IMR-90 (cell line): ENCODE measurements at regions not wholly inside any gene's neighbourhood (a gene's known extent, or its start where the extent isn't known, plus 50 kb on each side); places are given as distances from the start of the nearest gene placed in this dataset.
A peak's percentile ranks its signal among the peaks of the same experiment; 100 is the strongest.

ENCODE experiments used
- ATAC-seq: fragments of 200-7000 bp; cut with Tn5 transposase; 2 replicates; pipeline ENCODE4 v1.9.1; 2020; ENCODE audit warnings: low read depth, mild to moderate bottlenecking, moderate library complexity
- BruUV-seq: library from RNA; stranded (reverse); fragments of 400-500 nt; replicated peaks from 2 replicates; lab custom pipeline; 2021; lab: Mats Ljungman, UMichigan
- CTCF ChIA-PET: fragments of 300-600 bp; formaldehyde crosslinking; extraction: SDS; loops from one replicate; lab custom pipeline; 2021; ENCODE audit warnings: antibody characterized with exemption; lab: Yijun Ruan, JAX
- POLR2A ChIA-PET: fragments of 300-600 bp; sonication (Branson Sonifier 250); formaldehyde crosslinking; loops from one replicate; lab custom pipeline; 2022; ENCODE audit warnings: antibody characterized with exemption; ENCODE audit not compliant: unreplicated experiment; lab: Charles Lee
- DNase-seq: peaks from one replicate; pipeline ENCODE4 v3.0.0; 2013
- H2AFZ ChIP-seq: replicated peaks from 2 replicates; pipeline ENCODE3; 2013; ENCODE audit warnings: low read length, mild to moderate bottlenecking; ENCODE audit not compliant: poor library complexity
- H2AK5ac ChIP-seq: 2 replicates; pipeline ENCODE4 v1.6.1; 2013; ENCODE audit warnings: low read depth, low read length, inconsistent platforms
- H2AK9ac ChIP-seq: replicated peaks from 2 replicates; pipeline ENCODE3; 2013; ENCODE audit warnings: mild to moderate bottlenecking, low read depth, low read length, moderate library complexity; ENCODE audit not compliant: poor library complexity
- H2BK120ac ChIP-seq: 2 replicates; pipeline ENCODE4 v1.6.1; 2013; ENCODE audit warnings: low read depth, low read length, inconsistent platforms
- H2BK15ac ChIP-seq: 3 replicates; pipeline ENCODE4 v1.6.1; 2013; ENCODE audit warnings: low read depth, low read length, inconsistent platforms
- H2BK20ac ChIP-seq: 2 replicates; pipeline ENCODE4 v1.6.1; 2013; ENCODE audit warnings: low read depth, mild to moderate bottlenecking, inconsistent platforms, low read length, moderate library complexity
- H2BK5ac ChIP-seq: 2 replicates; pipeline ENCODE4 v1.6.1; 2013; ENCODE audit warnings: mild to moderate bottlenecking, low read depth, low read length, inconsistent platforms; ENCODE audit not compliant: poor library complexity, severe bottlenecking
- H3K14ac ChIP-seq: replicated peaks from 2 replicates; pipeline ENCODE4 v1.6.1; 2013; ENCODE audit warnings: low read depth, low read length, inconsistent platforms
- H3K18ac ChIP-seq: 2 replicates; pipeline ENCODE4 v1.6.1; 2013; ENCODE audit warnings: low read depth, low read length, control low read depth
- H3K23ac ChIP-seq: 2 replicates; pipeline ENCODE4 v1.6.1; 2013; ENCODE audit warnings: low read depth, low read length, inconsistent platforms
- H3K27ac ChIP-seq: 2 replicates; pipeline ENCODE4 v1.5.1; 2013; ENCODE audit warnings: mild to moderate bottlenecking, control low read depth, low read length; ENCODE audit not compliant: insufficient read depth
- H3K27me3 ChIP-seq: 2 replicates; pipeline ENCODE4 v1.6.1; 2013; ENCODE audit warnings: low read length; ENCODE audit not compliant: control insufficient read depth, insufficient read depth
- H3K36me3 ChIP-seq: 2 replicates; pipeline ENCODE4 v1.6.1; 2013; ENCODE audit warnings: low read length, mixed read lengths; ENCODE audit not compliant: control insufficient read depth, insufficient read depth
- H3K4ac ChIP-seq: 2 replicates; pipeline ENCODE4 v1.6.1; 2013; ENCODE audit warnings: low read depth, low read length, inconsistent platforms
- H3K4me1 ChIP-seq: 2 replicates; pipeline ENCODE4 v1.6.1; 2013; ENCODE audit warnings: low read length, mixed read lengths; ENCODE audit not compliant: control insufficient read depth, insufficient read depth
- H3K4me2 ChIP-seq: 2 replicates; pipeline ENCODE4 v1.6.1; 2013; ENCODE audit warnings: low read depth, mild to moderate bottlenecking, control low read depth, low read length, moderate library complexity
- H3K4me3 ChIP-seq: 2 replicates; pipeline ENCODE4 v1.5.1; 2013; ENCODE audit warnings: low read depth, mild to moderate bottlenecking, control low read depth, low read length, moderate library complexity; ENCODE audit not compliant: insufficient read depth
- H3K56ac ChIP-seq: 2 replicates; pipeline ENCODE4 v1.6.1; 2013; ENCODE audit warnings: low read length, inconsistent platforms; ENCODE audit not compliant: insufficient read depth; ENCODE audit errors: extremely low read depth
- H3K79me1 ChIP-seq, 2 experiments: 2 replicates each; pipeline ENCODE4 v1.6.1; 2013; ENCODE audit warnings: low read length in 2 of 2, inconsistent platforms in 1 of 2, low read depth in 1 of 2
- H3K9ac ChIP-seq: 2 replicates; pipeline ENCODE4 v1.6.1; 2013; ENCODE audit warnings: low read depth, low read length, control low read depth
- H3K9me1 ChIP-seq: 2 replicates; pipeline ENCODE4 v1.6.1; 2013; ENCODE audit warnings: low read length, inconsistent platforms; ENCODE audit not compliant: insufficient read depth
- H3K9me3 ChIP-seq: 2 replicates; pipeline ENCODE4 v1.6.1; 2013; ENCODE audit warnings: low read length; ENCODE audit not compliant: control insufficient read depth, insufficient read depth
- H4K20me1 ChIP-seq: 2 replicates; pipeline ENCODE4 v1.6.1; 2013; ENCODE audit warnings: low read length, inconsistent platforms; ENCODE audit not compliant: insufficient read depth
- H4K5ac ChIP-seq: 2 replicates; pipeline ENCODE4 v1.6.1; 2013; ENCODE audit warnings: mild to moderate bottlenecking, low read depth, low read length, control low read depth
- H4K8ac ChIP-seq, 2 experiments: 2 replicates each; pipeline ENCODE4 v1.6.1; 2013; ENCODE audit warnings: low read depth in 2 of 2, low read length in 2 of 2, control low read depth in 1 of 2, inconsistent platforms in 1 of 2
- H4K91ac ChIP-seq: 2 replicates; pipeline ENCODE4 v1.6.1; 2013; ENCODE audit warnings: low read depth, low read length, inconsistent platforms; ENCODE audit not compliant: insufficient read depth
- BHLHE40 ChIP-seq: fragments of 150-350 bp; IDR thresholded peaks from 2 replicates; pipeline ENCODE4 v1.6.1; 2016; ENCODE audit warnings: mild to moderate bottlenecking, low read depth, low read length
- CEBPB ChIP-seq: IDR thresholded peaks from 2 replicates; pipeline ENCODE4 v1.6.1; 2012; ENCODE audit warnings: low read depth, low read length, improper control_type of control experiment
- CHD1 ChIP-seq: IDR thresholded peaks from 2 replicates; pipeline ENCODE4 v1.6.1; 2012; ENCODE audit warnings: low read depth, low read length, improper control_type of control experiment
- CTCF ChIP-seq: conservative IDR thresholded peaks from 2 replicates; pipeline ENCODE4 v1.5.1; 2012; ENCODE audit warnings: mild to moderate bottlenecking, low read depth, low read length, improper control_type of control experiment
- ELK1 ChIP-seq: fragments of 150-350 bp; IDR thresholded peaks from 2 replicates; pipeline ENCODE4 v1.6.1; 2016; ENCODE audit warnings: low read depth, mild to moderate bottlenecking, low read length, moderate library complexity, borderline replicate concordance
- FOS ChIP-seq: fragments of 150-350 bp; IDR thresholded peaks from 2 replicates; pipeline ENCODE4 v1.6.1; 2016; ENCODE audit warnings: low read depth, low read length
- MAFK ChIP-seq: IDR thresholded peaks from 2 replicates; pipeline ENCODE4 v1.6.1; 2012; ENCODE audit warnings: low read depth, low read length, improper control_type of control experiment
- MAZ ChIP-seq: IDR thresholded peaks from 2 replicates; pipeline ENCODE4 v1.6.1; 2012; ENCODE audit warnings: low read depth, mild to moderate bottlenecking, low read length, improper control_type of control experiment, moderate library complexity, borderline replicate concordance
- MXI1 ChIP-seq: IDR thresholded peaks from 2 replicates; pipeline ENCODE4 v1.6.1; 2012; ENCODE audit warnings: low read depth, mild to moderate bottlenecking, low read length, moderate library complexity, borderline replicate concordance
- NFE2L2 ChIP-seq: fragments of 150-350 bp; IDR thresholded peaks from 2 replicates; pipeline ENCODE4 v1.6.1; 2016; ENCODE audit warnings: low read depth, mild to moderate bottlenecking, low read length
- POLR2A ChIP-seq: IDR thresholded peaks from 2 replicates; pipeline ENCODE4 v1.6.1; 2012; ENCODE audit warnings: mild to moderate bottlenecking, low read depth, low read length
- RCOR1 ChIP-seq: IDR thresholded peaks from 2 replicates; pipeline ENCODE4 v1.6.1; 2012; ENCODE audit warnings: mild to moderate bottlenecking, low read length, improper control_type of control experiment; ENCODE audit not compliant: insufficient replicate concordance
- RFX5 ChIP-seq: IDR thresholded peaks from 2 replicates; pipeline ENCODE4 v1.8.0; 2012; ENCODE audit warnings: low read depth, mild to moderate bottlenecking, low read length, moderate library complexity
- SMC3 ChIP-seq: fragments of 150-350 bp; IDR thresholded peaks from 2 replicates; pipeline ENCODE4 v1.6.1; 2016; ENCODE audit warnings: low read depth, mild to moderate bottlenecking, antibody characterized with exemption, low read length, moderate library complexity
- USF2 ChIP-seq: fragments of 150-350 bp; IDR thresholded peaks from 2 replicates; pipeline ENCODE4 v1.6.1; 2017; ENCODE audit warnings: mild to moderate bottlenecking, antibody characterized with exemption, low read length, low read depth
- WGBS, 2 experiments: methylation state at CpG; one replicate each; pipeline versions ENCODE4 v1.1.5 to v1.1.7; 2013; ENCODE audit warnings: missing lambda C conversion rate in 2 of 2; ENCODE audit not compliant: insufficient read length in 1 of 2; ENCODE audit errors: extremely low coverage in 2 of 2; 5-methylcytosine and 5-hydroxymethylcytosine counted together
- dilution Hi-C: fragments of 300-500 bp; cut with HindIII; formaldehyde crosslinking; loops from one replicate; pipeline ENCODE4 v1.14.3; 2018; ENCODE audit warnings: low sequenced_read_pairs; ENCODE audit not compliant: unreplicated experiment
- in situ Hi-C: fragments of 300-500 bp; cut with MboI; formaldehyde crosslinking; loops from 3 replicates; pipeline ENCODE4 v1.14.3; 2019; ENCODE audit warnings: low sequenced_read_pairs, inconsistent platforms, mixed read lengths
- intact Hi-C: fragments of 100-400 bp; cut with micrococcal nuclease; formaldehyde crosslinking; loops from 2 replicates; pipeline ENCODE4 v1.10.0; 2022

GRCh38 chr2:120559401-120559800, 176.3 kb upstream of the GLI2 start:
- no peak overlapping the region for H3K4me3 ChIP-seq
- dilution Hi-C loops, result no loop called here
- POLR2A ChIA-PET, result no interaction called here
- peaks cover under 1% of the 10 kb centered on the region; the same call in 1 of the 2 replicates for H3K27me3 ChIP-seq
- no TSS peak for BruUV-seq
- H3K4me1 ChIP-seq, result peaks cover 33% of the 10 kb centered on the region
- H3K14ac ChIP-seq, result peak overlapping the region; percentile 56; the same call in 1 of the 2 replicates
- H3K18ac ChIP-seq, result peak overlapping the region; percentile 97
- H3K79me1 ChIP-seq, result no peaks in the 10 kb centered on the region
- peak overlapping the region; percentile 95 for H2BK20ac ChIP-seq
- ATAC-seq, result peak; percentile 96
- peak; percentile 100 for DNase-seq
- peak overlapping the region; percentile 97 for H2BK15ac ChIP-seq
- H3K9me3 ChIP-seq, result no peaks in the 10 kb centered on the region
- H4K5ac ChIP-seq, result peak overlapping the region; percentile 97
- H3K27ac ChIP-seq, result peak overlapping the region; percentile 99
- no CpG with 5 or more reads among the region's 5 CpGs for WGBS, 2 experiments
- intact Hi-C loops, result loop anchor here (5.0 kb wide), 1 partner anchor 118 kb away; no protein-coding TSS in a partner anchor
- peak overlapping the region; percentile 99 for H4K91ac ChIP-seq
- no peak overlapping the region for H2AK9ac ChIP-seq
- CTCF ChIA-PET, result interaction anchor here (0.8 kb wide), 1 partner anchor 13 kb away, joined by 3 read pairs; no protein-coding TSS in a partner anchor
- peak overlapping the region; percentile 60; the same call in 1 of the 2 replicates for H3K4me2 ChIP-seq
- peaks cover 22% of the 10 kb centered on the region for H3K9me1 ChIP-seq
- peak overlapping the region; percentile 75; the same call in 1 of the 2 replicates for H3K56ac ChIP-seq
- H2BK120ac ChIP-seq, result peak overlapping the region; percentile 97
- H4K20me1 ChIP-seq, result no peaks in the 10 kb centered on the region
- H3K23ac ChIP-seq, result peak overlapping the region; percentile 15; the same call in 1 of the 2 replicates
- no peaks in the 10 kb centered on the region for H3K36me3 ChIP-seq
- in situ Hi-C loops, result no loop called here
- H2BK5ac ChIP-seq, result peak overlapping the region; percentile 94
- no peak overlapping the region for H2AFZ ChIP-seq
- H4K8ac ChIP-seq, result peak overlapping the region; percentile 75 to 87
- peak overlapping the region; percentile 99; the same call in 1 of the 2 replicates for H2AK5ac ChIP-seq
- peak overlapping the region; percentile 96; the same call in 1 of the 2 replicates for H3K4ac ChIP-seq
- H3K9ac ChIP-seq, result peak overlapping the region; percentile 18; the same call in 1 of the 2 replicates
- peak; percentile 50; the same call in 1 of the 2 replicates for TF ChIP-seq MAFK
- TF ChIP-seq POLR2A, result no peak
- peak; percentile 76 for TF ChIP-seq FOS
- TF ChIP-seq BHLHE40, result peak; percentile 37; the same call in 1 of the 2 replicates
- no peak; the same call in 1 of the 2 replicates for TF ChIP-seq CHD1
- TF ChIP-seq MXI1, result 0 out of 2 replicates have a peak, but pooled peaks have one; percentile 45
- no peak for TF ChIP-seq SMC3
- peak; percentile 73 for TF ChIP-seq CEBPB
- no peak for TF ChIP-seq USF2
- TF ChIP-seq NFE2L2, result no peak
- no peak for TF ChIP-seq RCOR1
- no peak for TF ChIP-seq ELK1
- no peak for TF ChIP-seq CTCF
- TF ChIP-seq MAZ, result no peak
- no peak for TF ChIP-seq RFX5
